GM23338 (cell line): ENCODE measurements at regions not wholly inside any gene's neighbourhood (a gene's known extent, or its start where the extent isn't known, plus 50 kb on each side); places are given as distances from the start of the nearest gene placed in this dataset.

Source experiments
- ATAC-seq: fragments of 200-7000 bp; cut with Tn5 transposase; 3 replicates; pipeline ENCODE4 v1.9.1; 2020
- DNase-seq: peaks from one replicate; pipeline ENCODE4 v3.0.0-alpha.2; 2015; ENCODE audit warnings: low spot score
- H2AFZ ChIP-seq: fragments of 200-600 bp; sonication (generic); 2 replicates; pipeline ENCODE4 v1.8.0; 2016; ENCODE audit warnings: antibody characterized with exemption, mild to moderate bottlenecking, moderate library complexity
- H3F3A ChIP-seq: fragments of 200-600 bp; sonication (generic); replicated peaks from 2 replicates; pipeline ENCODE4 v1.8.0; 2017; ENCODE audit warnings: antibody characterized with exemption, mixed run types, low read depth
- H3K27ac ChIP-seq: fragments of 200-600 bp; sonication (generic); 2 replicates; pipeline ENCODE4 v1.6.1; 2016; ENCODE audit warnings: low read depth
- H3K27me3 ChIP-seq: fragments of 200-600 bp; sonication (generic); 2 replicates; pipeline ENCODE4 v1.8.0; 2016; ENCODE audit warnings: mild to moderate bottlenecking, mixed run types, moderate library complexity; ENCODE audit not compliant: insufficient read depth
- H3K36me3 ChIP-seq: fragments of 200-600 bp; sonication (generic); 2 replicates; pipeline ENCODE4 v1.8.0; 2016; ENCODE audit warnings: mild to moderate bottlenecking; ENCODE audit not compliant: insufficient read depth
- H3K4me1 ChIP-seq: fragments of 200-600 bp; sonication (generic); 2 replicates; pipeline ENCODE4 v1.8.0; 2016; ENCODE audit warnings: mild to moderate bottlenecking, moderate library complexity; ENCODE audit not compliant: insufficient read depth
- H3K4me2 ChIP-seq: fragments of 200-600 bp; sonication (generic); 2 replicates; pipeline ENCODE4 v1.7.1; 2017; ENCODE audit warnings: mixed run types
- H3K4me3 ChIP-seq: fragments of 200-600 bp; sonication (generic); 2 replicates; pipeline ENCODE4 v1.6.1; 2016; ENCODE audit warnings: mixed run types
- H3K79me2 ChIP-seq: fragments of 200-600 bp; sonication (generic); replicated peaks from 2 replicates; pipeline ENCODE4 v1.8.0; 2017; ENCODE audit warnings: mild to moderate bottlenecking; ENCODE audit not compliant: insufficient read depth
- H3K9me2 ChIP-seq: fragments of 200-600 bp; sonication (generic); 2 replicates; pipeline ENCODE4 v1.8.0; 2017; ENCODE audit not compliant: insufficient read depth
- H4K20me1 ChIP-seq: fragments of 200-600 bp; sonication (generic); replicated peaks from 2 replicates; pipeline ENCODE4 v1.8.0; 2017; ENCODE audit warnings: mild to moderate bottlenecking; ENCODE audit not compliant: insufficient read depth
- H3K27ac Mint-ChIP-seq: 2 replicates; pipeline ENCODE4 v1.8.0; 2020; ENCODE audit warnings: inconsistent platforms, mild to moderate bottlenecking, moderate library complexity, mixed read lengths
- H3K27me3 Mint-ChIP-seq: 3 replicates; pipeline ENCODE4 v1.8.0; 2022; ENCODE audit warnings: low read depth, mild to moderate bottlenecking, moderate library complexity, mixed read lengths, inconsistent platforms; ENCODE audit not compliant: insufficient read depth, poor library complexity
- H3K36me3 Mint-ChIP-seq: 3 replicates; pipeline ENCODE4 v1.8.0; 2021; ENCODE audit warnings: low read depth, mild to moderate bottlenecking, inconsistent platforms, moderate library complexity, mixed read lengths
- H3K4me1 Mint-ChIP-seq: 3 replicates; pipeline ENCODE4 v1.8.0; 2020; ENCODE audit warnings: mild to moderate bottlenecking, inconsistent platforms, mixed read lengths
- H3K4me3 Mint-ChIP-seq: 3 replicates; pipeline ENCODE4 v1.8.0; 2021; ENCODE audit warnings: moderate library complexity, mild to moderate bottlenecking, inconsistent platforms, mixed read lengths
- H3K9me3 Mint-ChIP-seq: 3 replicates; pipeline ENCODE4 v1.8.0; 2020; ENCODE audit warnings: moderate library complexity, mild to moderate bottlenecking, inconsistent platforms, mixed read lengths
- CREB1 ChIP-seq: fragments of 250-450 bp; sonication (Bioruptor Pico); IDR thresholded peaks from 2 replicates; pipeline ENCODE4 v1.5.0; 2020; ENCODE audit warnings: low read depth, mild to moderate bottlenecking, moderate library complexity
- CTCF ChIP-seq, 2 experiments: fragments of 200-600 bp in 1 of 2; sonication (generic) in 1 of 2; conservative IDR thresholded peaks; 2 replicates each; pipeline versions ENCODE4 v1.5.1 to v1.6.1; 2016 to 2017; ENCODE audit warnings: antibody characterized with exemption in 2 of 2, low read depth in 2 of 2, mild to moderate bottlenecking in 2 of 2, moderate library complexity in 1 of 2
- EZH2 ChIP-seq: fragments of 200-600 bp; sonication (generic); IDR thresholded peaks from one replicate; pipeline ENCODE4 v1.8.0; 2017; ENCODE audit warnings: antibody characterized with exemption, mild to moderate bottlenecking, low read depth; ENCODE audit not compliant: unreplicated experiment
- EZH2phosphoT487 ChIP-seq: fragments of 200-600 bp; sonication (generic); IDR thresholded peaks from one replicate; pipeline ENCODE4 v1.8.1; 2018; ENCODE audit warnings: antibody characterized with exemption; ENCODE audit not compliant: unreplicated experiment
- JUNB ChIP-seq: IDR thresholded peaks from one replicate; pipeline ENCODE4 v1.6.1; 2016; ENCODE audit warnings: antibody characterized with exemption; ENCODE audit not compliant: unreplicated experiment
- NANOG ChIP-seq: IDR thresholded peaks from 2 replicates; pipeline ENCODE4 v1.6.1; 2016; ENCODE audit warnings: antibody characterized with exemption, borderline replicate concordance
- POLR2AphosphoS5 ChIP-seq: IDR thresholded peaks from 2 replicates; pipeline ENCODE4 v1.6.1; 2016; ENCODE audit warnings: antibody characterized with exemption, low read depth
- STAT1 ChIP-seq: IDR thresholded peaks from one replicate; pipeline ENCODE4 v1.6.1; 2016; ENCODE audit warnings: antibody characterized with exemption; ENCODE audit not compliant: unreplicated experiment
- ZNF114 ChIP-seq: fragments of 250-450 bp; sonication (Bioruptor Pico); IDR thresholded peaks from 2 replicates; pipeline ENCODE4 v1.5.0; 2020; ENCODE audit warnings: mild to moderate bottlenecking, moderate library complexity
- ZNF331 ChIP-seq: fragments of 250-450 bp; sonication (Bioruptor Pico); IDR thresholded peaks from 2 replicates; pipeline ENCODE4 v1.5.0; 2020; ENCODE audit warnings: low read depth, mild to moderate bottlenecking, moderate library complexity
- ZNF462 ChIP-seq: fragments of 250-450 bp; sonication (Bioruptor Pico); IDR thresholded peaks from 2 replicates; pipeline ENCODE4 v1.5.0; 2020; ENCODE audit warnings: mild to moderate bottlenecking, moderate library complexity
- TF ChIP-seq, protein P1 (sequence below): IDR thresholded peaks from 2 replicates; pipeline ENCODE4 v1.6.1; 2016; ENCODE audit warnings: antibody characterized with exemption
- TF ChIP-seq, protein P2 (sequence below): IDR thresholded peaks from one replicate; pipeline ENCODE4 v1.6.1; 2018; ENCODE audit warnings: antibody characterized with exemption; ENCODE audit not compliant: unreplicated experiment

- H3F3A ChIP-seq = no peaks in the 10 kb centered on the region
- H3K4me2 ChIP-seq = no peak overlapping the region
- H3K79me2 ChIP-seq = no peaks in the 10 kb centered on the region
- H3K9me2 ChIP-seq = no peaks in the 10 kb centered on the region; the same call in 1 of the 2 replicates
- H3K27me3 ChIP-seq = no peaks in the 10 kb centered on the region
- no peak overlapping the region for H2AFZ ChIP-seq
- Mint-ChIP-seq H3K4me1 (no peaks in the 10 kb centered on the region), H3K27ac (no peak overlapping the region), H3K36me3 (no peaks in the 10 kb centered on the region), H3K9me3 (no peaks in the 10 kb centered on the region), H3K4me3 (no peak overlapping the region), H3K27me3 (no peaks in the 10 kb centered on the region)
- DNase-seq (no peak), ATAC-seq (no peak)
- no peaks in the 10 kb centered on the region for H3K4me1 ChIP-seq
- H3K4me3 ChIP-seq = no peak overlapping the region
- no peaks in the 10 kb centered on the region for H3K36me3 ChIP-seq
- no peaks in the 10 kb centered on the region for H4K20me1 ChIP-seq
- H3K27ac ChIP-seq = no peak overlapping the region
- TF ChIP-seq ZNF462 (CRISPR knock-in tag) (no peak), CTCF (conservative IDR thresholded peaks at IDR 0.05; ENCODE audit: low read depth in 2 of 2) (no peak), JUNB (no peak), ZNF114 (no peak), EZH2 (no peak), NANOG (no peak), POLR2AphosphoS5 (no peak), STAT1 (no peak), EZH2phosphoT487 (no peak), ZNF331 (CRISPR knock-in tag) (no peak), CREB1 (CRISPR knock-in tag) (no peak)
- TF ChIP-seq, protein P1, sequence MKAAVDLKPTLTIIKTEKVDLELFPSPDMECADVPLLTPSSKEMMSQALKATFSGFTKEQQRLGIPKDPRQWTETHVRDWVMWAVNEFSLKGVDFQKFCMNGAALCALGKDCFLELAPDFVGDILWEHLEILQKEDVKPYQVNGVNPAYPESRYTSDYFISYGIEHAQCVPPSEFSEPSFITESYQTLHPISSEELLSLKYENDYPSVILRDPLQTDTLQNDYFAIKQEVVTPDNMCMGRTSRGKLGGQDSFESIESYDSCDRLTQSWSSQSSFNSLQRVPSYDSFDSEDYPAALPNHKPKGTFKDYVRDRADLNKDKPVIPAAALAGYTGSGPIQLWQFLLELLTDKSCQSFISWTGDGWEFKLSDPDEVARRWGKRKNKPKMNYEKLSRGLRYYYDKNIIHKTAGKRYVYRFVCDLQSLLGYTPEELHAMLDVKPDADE = no peak
- TF ChIP-seq, protein P2, sequence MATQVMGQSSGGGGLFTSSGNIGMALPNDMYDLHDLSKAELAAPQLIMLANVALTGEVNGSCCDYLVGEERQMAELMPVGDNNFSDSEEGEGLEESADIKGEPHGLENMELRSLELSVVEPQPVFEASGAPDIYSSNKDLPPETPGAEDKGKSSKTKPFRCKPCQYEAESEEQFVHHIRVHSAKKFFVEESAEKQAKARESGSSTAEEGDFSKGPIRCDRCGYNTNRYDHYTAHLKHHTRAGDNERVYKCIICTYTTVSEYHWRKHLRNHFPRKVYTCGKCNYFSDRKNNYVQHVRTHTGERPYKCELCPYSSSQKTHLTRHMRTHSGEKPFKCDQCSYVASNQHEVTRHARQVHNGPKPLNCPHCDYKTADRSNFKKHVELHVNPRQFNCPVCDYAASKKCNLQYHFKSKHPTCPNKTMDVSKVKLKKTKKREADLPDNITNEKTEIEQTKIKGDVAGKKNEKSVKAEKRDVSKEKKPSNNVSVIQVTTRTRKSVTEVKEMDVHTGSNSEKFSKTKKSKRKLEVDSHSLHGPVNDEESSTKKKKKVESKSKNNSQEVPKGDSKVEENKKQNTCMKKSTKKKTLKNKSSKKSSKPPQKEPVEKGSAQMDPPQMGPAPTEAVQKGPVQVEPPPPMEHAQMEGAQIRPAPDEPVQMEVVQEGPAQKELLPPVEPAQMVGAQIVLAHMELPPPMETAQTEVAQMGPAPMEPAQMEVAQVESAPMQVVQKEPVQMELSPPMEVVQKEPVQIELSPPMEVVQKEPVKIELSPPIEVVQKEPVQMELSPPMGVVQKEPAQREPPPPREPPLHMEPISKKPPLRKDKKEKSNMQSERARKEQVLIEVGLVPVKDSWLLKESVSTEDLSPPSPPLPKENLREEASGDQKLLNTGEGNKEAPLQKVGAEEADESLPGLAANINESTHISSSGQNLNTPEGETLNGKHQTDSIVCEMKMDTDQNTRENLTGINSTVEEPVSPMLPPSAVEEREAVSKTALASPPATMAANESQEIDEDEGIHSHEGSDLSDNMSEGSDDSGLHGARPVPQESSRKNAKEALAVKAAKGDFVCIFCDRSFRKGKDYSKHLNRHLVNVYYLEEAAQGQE = no peak
Measured at GRCh38 chr1:218705391-218705790, 360.3 kb downstream of the TGFB2 start.
